HEK293T (cell line): ENCODE measurements at regions not wholly inside any gene's neighbourhood (a gene's known extent, or its start where the extent isn't known, plus 50 kb on each side); places are given as distances from the start of the nearest gene placed in this dataset.

Experiments used
- BHLHE40 ChIP-seq: fragments of 450-650 bp; IDR thresholded peaks from 2 replicates; pipeline ENCODE4 v1.6.1; 2016; ENCODE audit warnings: mild to moderate bottlenecking, moderate library complexity, borderline replicate concordance
- FOXK2 ChIP-seq: fragments of 450-650 bp; IDR thresholded peaks from 2 replicates; pipeline ENCODE4 v1.6.1; 2016; ENCODE audit warnings: mild to moderate bottlenecking
- HDGF ChIP-seq: fragments of 450-650 bp; IDR thresholded peaks from 2 replicates; pipeline ENCODE4 v1.6.1; 2017; ENCODE audit warnings: antibody characterized with exemption, borderline replicate concordance

- TF ChIP-seq BHLHE40 (no peak), HDGF (no peak), FOXK2 (no peak)
These were observed 235.4 kb upstream of the SLC14A2 start for GRCh38 chr18:45379903-45380302.
